Pons (tissue), 1 donor: ENCODE measurements at regions not wholly inside any gene's neighbourhood (a gene's known extent, or its start where the extent isn't known, plus 50 kb on each side); places are given as distances from the start of the nearest gene placed in this dataset.
"Not testable (repeated sequence)": the region's sequence is repeated elsewhere in the genome, so short reads cannot be mapped to it uniquely, and the experiment has no call there.

Experiments used
- DNase-seq: peaks from one replicate; pipeline ENCODE4 v3.0.0-alpha.2; 2016; ENCODE audit warnings: low spot score

DNA sequence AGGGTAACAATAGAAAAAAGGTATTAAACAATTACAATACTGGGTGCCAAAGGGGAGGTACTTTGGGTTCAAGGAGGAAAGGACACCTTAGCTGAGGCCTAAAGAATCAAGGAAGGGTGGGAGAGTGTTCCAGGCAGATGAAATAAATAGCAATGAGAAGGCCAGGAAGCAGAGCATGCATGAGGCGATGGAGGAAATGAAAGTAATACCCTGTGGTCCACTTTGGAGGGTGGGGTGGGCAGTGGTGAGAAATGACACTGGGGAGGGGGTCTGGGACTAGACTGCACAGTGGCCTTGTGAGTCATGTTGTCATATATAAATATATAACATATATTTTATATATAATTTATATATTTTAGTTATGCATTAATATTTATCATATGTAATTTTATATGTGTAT, 55.9 kb downstream of the BHLHE40 start:
- DNase-seq, result no peak

GRCh38 chr3:5035692-5036391, 56.6 kb downstream of the BHLHE40 start:
- no peak for DNase-seq

GRCh38 chr3:5036392-5036766, 57.1 kb downstream of the BHLHE40 start:
- no peak for DNase-seq

DNA sequence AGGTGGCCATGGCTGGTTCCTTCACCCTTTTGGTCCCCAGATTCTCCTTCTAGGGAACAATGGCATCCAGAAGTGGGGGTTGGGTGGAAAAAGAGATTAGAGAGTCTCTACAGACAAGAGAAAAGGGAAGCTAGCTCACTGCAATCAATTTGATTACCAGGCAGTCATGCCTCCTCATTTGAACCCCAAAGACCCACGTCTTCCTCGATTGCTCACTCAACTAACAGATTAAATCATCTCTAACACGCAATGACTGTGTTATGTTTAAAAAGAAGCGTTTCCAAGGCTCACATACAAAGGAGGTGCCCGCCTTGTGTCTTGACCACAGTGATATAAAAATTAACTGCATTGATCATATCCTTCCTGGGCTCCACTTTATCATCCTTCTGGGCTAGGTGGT, 57.6 kb downstream of the BHLHE40 start:
- DNase-seq, result no peak

DNA sequence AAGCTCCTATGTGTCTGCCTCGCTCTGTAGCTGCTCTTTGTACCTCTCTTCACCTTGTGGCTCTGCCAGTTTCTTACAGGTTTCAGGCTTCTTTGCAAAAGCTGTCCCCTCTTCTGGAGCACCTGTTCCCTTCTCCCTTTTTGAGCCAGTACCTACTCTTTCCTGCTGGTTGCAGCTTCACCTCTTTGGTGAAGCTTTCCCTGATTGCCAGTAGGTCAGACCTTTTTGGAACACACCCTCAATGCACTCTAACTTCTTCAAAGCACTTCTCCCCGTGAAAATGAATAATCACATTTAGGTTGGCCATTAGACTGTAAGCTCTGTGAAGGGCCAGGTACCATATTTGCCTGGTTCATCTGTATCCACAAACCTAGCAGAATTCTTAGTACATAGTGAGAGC, 60.3 kb downstream of the BHLHE40 start:
- no peak for DNase-seq

GRCh38 chr3:5041315-5041714, 62.1 kb downstream of the BHLHE40 start:
- DNase-seq, result no peak

- DNase-seq, result no peak
These were observed 66.7 kb downstream of the BHLHE40 start for GRCh38 chr3:5045961-5046360.

GRCh38 chr3:5047764-5048419, 68.7 kb downstream of the BHLHE40 start:
- DNase-seq, result no peak

GRCh38 chr3:5051772-5052171, 70.3 kb upstream of the ARL8B start:
- no peak for DNase-seq

GRCh38 chr3:5052247-5052646, 69.8 kb upstream of the ARL8B start:
- no peak for DNase-seq

- peak; percentile 48 for DNase-seq
These were observed 68.9 kb upstream of the ARL8B start for GRCh38 chr3:5053021-5053831.

- peak; percentile 38 for DNase-seq
These were observed 68.0 kb upstream of the ARL8B start for GRCh38 chr3:5054098-5054497.

- not testable (repeated sequence) for DNase-seq
These were observed 67.5 kb upstream of the ARL8B start for GRCh38 chr3:5054579-5054978.

DNA sequence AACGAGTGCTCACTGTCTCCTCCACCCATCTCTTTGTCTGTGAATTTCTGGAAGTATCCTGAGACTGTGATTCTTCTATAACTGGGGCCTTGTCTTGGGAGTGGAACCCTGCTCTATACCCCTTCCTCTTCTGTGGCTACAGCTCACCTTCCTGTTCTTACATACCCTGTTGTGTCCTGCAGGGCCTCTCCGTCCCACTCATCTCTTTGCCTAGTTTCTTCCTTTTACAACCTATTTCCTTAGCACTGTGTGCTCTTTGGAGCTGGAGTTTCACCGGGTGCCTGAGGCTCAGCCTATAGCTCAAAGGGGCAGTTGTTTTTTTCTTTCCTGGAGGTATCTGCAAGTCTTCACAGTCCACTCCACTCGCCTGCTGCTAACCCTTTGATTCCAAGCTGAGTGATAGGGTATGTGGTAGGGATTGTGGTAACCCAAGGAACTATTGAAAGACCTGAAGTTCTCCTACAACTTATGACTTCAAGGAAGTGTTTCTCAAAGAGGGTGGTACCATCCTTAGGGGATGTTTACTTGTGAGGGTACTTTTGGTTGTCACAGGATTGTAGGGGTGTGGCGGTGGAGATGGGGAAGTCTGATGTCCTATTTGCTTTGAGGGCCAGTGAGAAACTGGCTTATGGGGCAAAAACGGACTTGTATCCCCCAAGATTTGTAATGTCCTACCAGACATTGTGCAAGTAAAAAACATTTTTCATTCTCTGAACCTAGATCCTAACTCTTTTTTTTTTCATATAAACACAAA, 66.6 kb upstream of the ARL8B start:
- peak; percentile 34 for DNase-seq

DNA sequence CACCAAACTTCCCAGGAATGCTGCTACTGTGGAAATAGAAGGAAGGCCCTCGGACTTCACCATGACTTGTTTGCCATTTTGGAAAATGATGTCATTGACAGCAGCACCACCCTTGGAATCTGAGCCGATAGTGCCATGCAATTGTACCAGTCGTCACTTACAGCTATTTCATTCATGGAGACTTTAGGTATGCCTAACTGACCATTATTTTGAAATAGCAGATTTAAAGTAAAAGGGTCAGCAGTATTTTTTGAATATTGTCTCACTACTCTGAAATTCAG, 66.0 kb upstream of the ARL8B start:
- DNase-seq, result no peak

GRCh38 chr3:5057272-5057671, 64.8 kb upstream of the ARL8B start:
- DNase-seq, result peak; percentile 31

GRCh38 chr3:5057857-5058324, 64.2 kb upstream of the ARL8B start:
- peak; percentile 80 for DNase-seq

- DNase-seq, result no peak
These were observed 63.6 kb upstream of the ARL8B start for GRCh38 chr3:5058471-5058951.

DNA sequence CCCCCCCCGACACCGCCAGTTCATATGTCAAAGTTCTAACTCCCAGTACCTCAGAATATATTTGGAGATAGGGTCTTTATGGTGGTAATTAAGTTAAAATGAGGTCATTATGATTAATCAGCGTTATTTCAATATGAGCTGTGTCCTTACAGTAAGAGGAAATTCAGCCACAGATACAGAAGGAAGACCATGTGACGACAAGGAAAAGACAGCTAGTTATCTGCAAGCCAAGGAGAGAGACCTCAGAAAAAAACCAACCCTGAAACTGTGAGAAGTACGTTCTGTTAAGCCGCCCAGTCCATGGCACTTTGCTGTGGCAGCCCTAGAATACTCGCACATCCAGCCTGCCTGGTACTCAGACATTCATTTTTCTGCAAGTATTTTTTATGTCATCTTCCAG, 62.3 kb upstream of the ARL8B start:
- DNase-seq, result no peak

DNA sequence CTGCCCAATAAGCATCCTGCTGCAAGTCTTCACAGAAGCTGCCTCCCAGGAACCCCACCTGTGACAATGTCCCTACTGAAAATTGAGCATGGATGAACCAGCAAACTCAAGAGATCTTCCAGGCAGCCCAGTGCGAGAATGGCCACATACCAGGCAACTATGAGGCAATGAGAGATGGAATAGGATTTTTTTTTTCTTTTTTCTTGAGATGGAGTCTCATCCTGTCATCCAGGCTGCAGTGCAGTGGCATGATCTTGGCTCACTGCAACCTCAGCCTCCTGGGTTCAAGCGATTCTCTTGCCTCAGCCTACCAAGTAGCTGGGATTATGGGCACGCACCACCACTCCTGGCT, 60.9 kb upstream of the ARL8B start:
- no peak for DNase-seq

GRCh38 chr3:5063724-5064123, 58.4 kb upstream of the ARL8B start:
- no peak for DNase-seq

DNA sequence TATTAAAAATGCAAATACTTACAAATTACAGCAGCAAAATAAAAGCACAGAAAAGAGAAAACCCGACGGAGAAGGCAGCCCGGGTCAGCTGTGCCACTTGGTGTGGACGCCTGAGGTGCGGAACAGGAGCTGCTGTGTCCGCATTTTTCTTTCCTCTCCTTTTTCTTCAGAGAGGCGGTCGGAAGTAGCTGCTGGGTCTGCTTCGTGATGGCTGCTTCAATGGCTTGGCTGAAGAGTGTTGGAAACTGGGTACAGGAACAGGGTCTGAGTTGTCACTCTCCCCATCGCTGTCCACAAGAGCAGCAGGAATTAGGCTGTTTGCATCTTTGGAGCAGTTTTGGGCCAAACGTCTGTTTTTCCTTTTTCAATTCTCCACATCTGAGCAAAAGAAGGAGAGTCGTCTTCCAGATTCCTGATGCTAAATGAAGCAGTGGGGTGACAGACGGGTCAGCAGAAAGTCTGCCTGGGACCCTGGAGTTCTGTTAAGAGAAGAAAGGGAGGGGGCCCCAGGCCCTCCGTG, 53.5 kb upstream of the ARL8B start:
- DNase-seq, result no peak
